Myocyte (in vitro differentiated cells): ENCODE measurements at regions not wholly inside any gene's neighbourhood (a gene's known extent, or its start where the extent isn't known, plus 50 kb on each side); places are given as distances from the start of the nearest gene placed in this dataset.
"Not testable (repeated sequence)": the region's sequence is repeated elsewhere in the genome, so short reads cannot be mapped to it uniquely, and the experiment has no call there.

ENCODE experiments used
- DNase-seq: peaks from one replicate; pipeline ENCODE4 v3.0.0-alpha.2; 2012; ENCODE audit warnings: low read depth

- DNase-seq: no peak
These were observed 94.5 kb upstream of the CHD1 start for GRCh38 chr5:99023330-99023729.

- no peak for DNase-seq
These were observed 93.4 kb upstream of the CHD1 start for GRCh38 chr5:99022250-99022649.

- no peak for DNase-seq
These were observed 91.9 kb upstream of the CHD1 start for GRCh38 chr5:99020698-99021048.

GRCh38 chr5:99019812-99020697, 91.2 kb upstream of the CHD1 start:
- DNase-seq: peak; percentile 23

- no peak for DNase-seq
These were observed 90.4 kb upstream of the CHD1 start for GRCh38 chr5:99019254-99019653.

GRCh38 chr5:99010294-99010693, 81.5 kb upstream of the CHD1 start:
- DNase-seq: no peak

GRCh38 chr5:99008009-99008408, 79.2 kb upstream of the CHD1 start:
- not testable (repeated sequence) for DNase-seq

- DNase-seq: no peak
These were observed 76.7 kb upstream of the CHD1 start for GRCh38 chr5:99005506-99005905.

GRCh38 chr5:99004960-99005359, 76.2 kb upstream of the CHD1 start:
- DNase-seq: no peak

GRCh38 chr5:99000876-99001275, 72.1 kb upstream of the CHD1 start:
- no peak for DNase-seq

GRCh38 chr5:99000221-99000620, 71.4 kb upstream of the CHD1 start:
- DNase-seq: no peak

GRCh38 chr5:98999631-99000030, 70.8 kb upstream of the CHD1 start:
- no peak for DNase-seq

GRCh38 chr5:98997000-98997399, 68.2 kb upstream of the CHD1 start:
- DNase-seq: peak; percentile 73

- no peak for DNase-seq
These were observed 65.8 kb upstream of the CHD1 start for GRCh38 chr5:98994611-98995010.

- no peak for DNase-seq
These were observed 64.7 kb upstream of the CHD1 start for GRCh38 chr5:98993512-98993911.

- DNase-seq: no peak
These were observed 63.7 kb upstream of the CHD1 start for GRCh38 chr5:98992552-98992951.

GRCh38 chr5:98989727-98990126, 60.9 kb upstream of the CHD1 start:
- no peak for DNase-seq

- no peak for DNase-seq
These were observed 57.8 kb upstream of the CHD1 start for GRCh38 chr5:98986587-98986986.

- no peak for DNase-seq
These were observed 54.1 kb upstream of the CHD1 start for GRCh38 chr5:98982880-98983279.
